MG63 (cell line): ENCODE measurements at regions not wholly inside any gene's neighbourhood (a gene's known extent, or its start where the extent isn't known, plus 50 kb on each side); places are given as distances from the start of the nearest gene placed in this dataset.

ENCODE experiments used
- DNase-seq: peaks from one replicate; pipeline ENCODE4 v3.0.0-alpha.2; 2020
- H3K27me3 ChIP-seq: fragments of 250-450 bp; sonication (Bioruptor Pico); 2 replicates; pipeline ENCODE4 v1.5.1; 2020; ENCODE audit warnings: mild to moderate bottlenecking, moderate library complexity
- H3K36me3 ChIP-seq: fragments of 250-450 bp; sonication (Bioruptor Pico); 2 replicates; pipeline ENCODE4 v1.5.1; 2020; ENCODE audit warnings: mild to moderate bottlenecking, moderate library complexity
- H3K4me3 ChIP-seq: fragments of 250-450 bp; sonication (Bioruptor Pico); 2 replicates; pipeline ENCODE4 v1.5.1; 2020; ENCODE audit warnings: mild to moderate bottlenecking, moderate library complexity
- H3K9me3 ChIP-seq: fragments of 250-450 bp; sonication (Bioruptor Pico); 2 replicates; pipeline ENCODE4 v1.5.1; 2020; ENCODE audit warnings: mild to moderate bottlenecking, moderate library complexity

GRCh38 chr3:194208709-194209108 is 72.8 kb downstream of the HES1 start:
- no peak for DNase-seq
- Histone ChIP-seq H3K27me3 (no peaks in the 10 kb centered on the region), H3K36me3 (no peaks in the 10 kb centered on the region), H3K4me3 (no peak overlapping the region), H3K9me3 (no peaks in the 10 kb centered on the region)

GRCh38 chr3:194212161-194212844 is 76.4 kb downstream of the HES1 start:
- Histone ChIP-seq H3K9me3 (no peaks in the 10 kb centered on the region), H3K27me3 (no peaks in the 10 kb centered on the region), H3K36me3 (no peaks in the 10 kb centered on the region), H3K4me3 (no peak overlapping the region)
- no peak for DNase-seq

- Histone ChIP-seq H3K9me3 (no peaks in the 10 kb centered on the region), H3K27me3 (no peaks in the 10 kb centered on the region), H3K36me3 (no peaks in the 10 kb centered on the region), H3K4me3 (no peak overlapping the region)
- DNase-seq: no peak
These were observed 76.9 kb downstream of the HES1 start for GRCh38 chr3:194212845-194213331.

GRCh38 chr3:194215392-194215791 is 79.4 kb downstream of the HES1 start:
- no peaks in the 10 kb centered on the region for H3K36me3 ChIP-seq
- DNase-seq: no peak
- H3K9me3 ChIP-seq: no peaks in the 10 kb centered on the region
- no peak overlapping the region for H3K4me3 ChIP-seq
- no peaks in the 10 kb centered on the region for H3K27me3 ChIP-seq

GRCh38 chr3:194218646-194219453 is 82.9 kb downstream of the HES1 start:
- H3K9me3 ChIP-seq: no peaks in the 10 kb centered on the region
- no peaks in the 10 kb centered on the region for H3K36me3 ChIP-seq
- no peaks in the 10 kb centered on the region for H3K27me3 ChIP-seq
- no peak for DNase-seq
- no peak overlapping the region for H3K4me3 ChIP-seq

- H3K36me3 ChIP-seq: no peaks in the 10 kb centered on the region
- H3K27me3 ChIP-seq: no peaks in the 10 kb centered on the region
- DNase-seq: no peak
- no peaks in the 10 kb centered on the region for H3K9me3 ChIP-seq
- H3K4me3 ChIP-seq: no peak overlapping the region
These were observed 84.0 kb downstream of the HES1 start for GRCh38 chr3:194219826-194220410.

- Histone ChIP-seq H3K27me3 (no peaks in the 10 kb centered on the region), H3K4me3 (no peak overlapping the region), H3K9me3 (no peaks in the 10 kb centered on the region), H3K36me3 (no peaks in the 10 kb centered on the region)
- peak; percentile 40 for DNase-seq
These were observed 85.0 kb downstream of the HES1 start for GRCh38 chr3:194220901-194221326.

GRCh38 chr3:194221336-194221735 is 85.4 kb downstream of the HES1 start:
- Histone ChIP-seq H3K36me3 (no peaks in the 10 kb centered on the region), H3K4me3 (no peak overlapping the region), H3K27me3 (no peaks in the 10 kb centered on the region), H3K9me3 (no peaks in the 10 kb centered on the region)
- DNase-seq: no peak

GRCh38 chr3:194223951-194224350 is 88.0 kb downstream of the HES1 start:
- H3K9me3 ChIP-seq: 0 out of 2 replicates have a peak, but pooled peaks cover 2% of the 10 kb centered on the region
- no peaks in the 10 kb centered on the region for H3K36me3 ChIP-seq
- no peaks in the 10 kb centered on the region for H3K27me3 ChIP-seq
- DNase-seq: no peak
- H3K4me3 ChIP-seq: no peak overlapping the region

- H3K9me3 ChIP-seq: 0 out of 2 replicates have a peak, but pooled peaks cover 2% of the 10 kb centered on the region
- no peaks in the 10 kb centered on the region for H3K27me3 ChIP-seq
- DNase-seq: no peak
- no peaks in the 10 kb centered on the region for H3K36me3 ChIP-seq
- no peak overlapping the region for H3K4me3 ChIP-seq
These were observed 88.8 kb downstream of the HES1 start for GRCh38 chr3:194224471-194225417.

- no peaks in the 10 kb centered on the region for H3K27me3 ChIP-seq
- H3K9me3 ChIP-seq: 0 out of 2 replicates have a peak, but pooled peaks cover 2% of the 10 kb centered on the region
- H3K36me3 ChIP-seq: no peaks in the 10 kb centered on the region
- no peak for DNase-seq
- H3K4me3 ChIP-seq: no peak overlapping the region
These were observed 89.5 kb downstream of the HES1 start for GRCh38 chr3:194225418-194225812.

GRCh38 chr3:194225988-194226663 is 90.2 kb downstream of the HES1 start:
- no peaks in the 10 kb centered on the region for H3K27me3 ChIP-seq
- DNase-seq: no peak
- no peak overlapping the region for H3K4me3 ChIP-seq
- 0 out of 2 replicates have a peak, but pooled peaks cover 2% of the 10 kb centered on the region for H3K9me3 ChIP-seq
- no peaks in the 10 kb centered on the region for H3K36me3 ChIP-seq

GRCh38 chr3:194231929-194232832 is 96.2 kb downstream of the HES1 start:
- Histone ChIP-seq H3K4me3 (no peak overlapping the region), H3K27me3 (no peaks in the 10 kb centered on the region)
- DNase-seq: no peak

GRCh38 chr3:194233150-194233549 is 97.2 kb downstream of the HES1 start:
- no peaks in the 10 kb centered on the region for H3K9me3 ChIP-seq
- no peak overlapping the region for H3K4me3 ChIP-seq
- no peaks in the 10 kb centered on the region for H3K36me3 ChIP-seq
- H3K27me3 ChIP-seq: no peaks in the 10 kb centered on the region
- no peak for DNase-seq

More at GRCh38 chr3:194231929-194232832, 96.2 kb downstream of the HES1 start:
- Histone ChIP-seq H3K9me3 (no peaks in the 10 kb centered on the region), H3K36me3 (no peaks in the 10 kb centered on the region)

- no peaks in the 10 kb centered on the region for H3K27me3 ChIP-seq
- no peak overlapping the region for H3K4me3 ChIP-seq
- H3K36me3 ChIP-seq: no peaks in the 10 kb centered on the region
- DNase-seq: no peak
- no peaks in the 10 kb centered on the region for H3K9me3 ChIP-seq
These were observed 99.2 kb downstream of the HES1 start for GRCh38 chr3:194235160-194235559.
